Ishikawa (cell line): ENCODE measurements at regions not wholly inside any gene's neighbourhood (a gene's known extent, or its start where the extent isn't known, plus 50 kb on each side); places are given as distances from the start of the nearest gene placed in this dataset.

Experiments
- CEBPB ChIP-seq: IDR thresholded peaks from 2 replicates; pipeline ENCODE4 v1.6.1; 2012
- CREB1 ChIP-seq: IDR thresholded peaks from 2 replicates; pipeline ENCODE4 v1.6.1; 2012; ENCODE audit warnings: low read depth
- EGR1 ChIP-seq: IDR thresholded peaks from 2 replicates; pipeline ENCODE4 v1.6.1; 2012
- EP300 ChIP-seq: IDR thresholded peaks from 2 replicates; pipeline ENCODE4 v1.6.1; 2012; ENCODE audit warnings: borderline replicate concordance
- FOXM1 ChIP-seq: IDR thresholded peaks from 2 replicates; pipeline ENCODE4 v1.6.1; 2012; ENCODE audit warnings: low read depth, borderline replicate concordance
- NFIC ChIP-seq: IDR thresholded peaks from 2 replicates; pipeline ENCODE4 v1.6.1; 2012
- RAD21 ChIP-seq: IDR thresholded peaks from 2 replicates; pipeline ENCODE4 v1.6.1; 2012; ENCODE audit warnings: low read depth
- TAF1 ChIP-seq: IDR thresholded peaks from 2 replicates; pipeline ENCODE4 v1.6.1; 2012; ENCODE audit warnings: low read depth, mild to moderate bottlenecking
- TCF12 ChIP-seq: IDR thresholded peaks from 2 replicates; pipeline ENCODE4 v1.6.1; 2012; ENCODE audit warnings: low read depth
- TEAD4 ChIP-seq: IDR thresholded peaks from 2 replicates; pipeline ENCODE4 v1.6.1; 2012
- YY1 ChIP-seq: IDR thresholded peaks from 2 replicates; pipeline ENCODE4 v1.6.1; 2012; ENCODE audit warnings: low read depth
- ZBTB7A ChIP-seq: IDR thresholded peaks from 2 replicates; pipeline ENCODE4 v1.6.1; 2012; ENCODE audit warnings: low read depth
- TF ChIP-seq, protein P1 (sequence below): IDR thresholded peaks from 2 replicates; pipeline ENCODE4 v1.6.1; 2012
- TF ChIP-seq, protein P2 (sequence below): IDR thresholded peaks from 2 replicates; pipeline ENCODE4 v1.6.1; 2012; ENCODE audit warnings: low read depth, mild to moderate bottlenecking
- TF ChIP-seq, protein P3 (sequence below): IDR thresholded peaks from 2 replicates; pipeline ENCODE4 v1.6.1; 2012

DNA sequence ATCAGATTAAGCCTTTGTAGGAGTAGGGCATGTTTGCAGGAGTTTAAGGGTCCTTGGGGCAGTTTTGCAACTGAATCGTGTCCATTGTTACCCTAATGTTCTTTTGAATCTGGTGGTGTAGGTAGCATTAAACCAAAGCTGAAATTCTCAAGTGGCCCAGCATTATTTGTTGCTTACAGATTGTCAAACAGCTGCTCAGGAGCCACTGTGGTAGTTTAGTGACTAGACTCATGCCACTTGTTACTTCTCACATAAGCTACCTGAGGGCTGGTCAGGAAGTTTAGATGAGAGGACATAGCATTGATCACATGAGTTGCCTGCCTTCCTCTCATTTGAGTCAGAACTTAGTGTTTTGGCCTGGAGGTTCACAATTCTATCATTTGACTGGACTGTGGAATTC is 157.6 kb downstream of the HAUS1 start:
- TF ChIP-seq CREB1 = no peak

DNA sequence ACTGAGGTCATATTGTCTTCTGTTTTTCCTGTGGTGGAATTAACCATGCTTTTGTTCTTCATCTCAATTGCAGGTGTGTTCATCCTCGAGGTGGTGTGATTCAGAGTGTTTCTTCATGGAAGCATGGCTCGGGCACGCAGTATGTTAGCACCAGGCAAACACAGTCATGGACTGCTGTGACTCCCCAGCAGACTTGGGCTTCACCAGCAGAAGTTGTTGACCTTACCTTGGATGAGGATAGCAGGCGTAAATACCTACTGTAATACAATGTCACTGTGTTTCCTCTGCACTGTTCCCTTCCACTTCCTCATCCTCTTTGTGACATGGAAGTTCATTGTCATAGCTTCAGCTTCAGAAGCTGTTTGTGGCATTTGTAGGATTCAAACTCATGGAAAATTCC is 158.7 kb downstream of the HAUS1 start:
- TF ChIP-seq TEAD4 (no peak), TCF12 (no peak), RAD21 (no peak), NFIC (no peak), FOXM1 (no peak), TAF1 (no peak), CREB1 (no peak), ZBTB7A (no peak), EP300 (no peak), YY1 (no peak), CEBPB (no peak), EGR1 (no peak)
- TF ChIP-seq, protein P1, sequence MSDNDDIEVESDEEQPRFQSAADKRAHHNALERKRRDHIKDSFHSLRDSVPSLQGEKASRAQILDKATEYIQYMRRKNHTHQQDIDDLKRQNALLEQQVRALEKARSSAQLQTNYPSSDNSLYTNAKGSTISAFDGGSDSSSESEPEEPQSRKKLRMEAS = no peak
- TF ChIP-seq, protein P2, sequence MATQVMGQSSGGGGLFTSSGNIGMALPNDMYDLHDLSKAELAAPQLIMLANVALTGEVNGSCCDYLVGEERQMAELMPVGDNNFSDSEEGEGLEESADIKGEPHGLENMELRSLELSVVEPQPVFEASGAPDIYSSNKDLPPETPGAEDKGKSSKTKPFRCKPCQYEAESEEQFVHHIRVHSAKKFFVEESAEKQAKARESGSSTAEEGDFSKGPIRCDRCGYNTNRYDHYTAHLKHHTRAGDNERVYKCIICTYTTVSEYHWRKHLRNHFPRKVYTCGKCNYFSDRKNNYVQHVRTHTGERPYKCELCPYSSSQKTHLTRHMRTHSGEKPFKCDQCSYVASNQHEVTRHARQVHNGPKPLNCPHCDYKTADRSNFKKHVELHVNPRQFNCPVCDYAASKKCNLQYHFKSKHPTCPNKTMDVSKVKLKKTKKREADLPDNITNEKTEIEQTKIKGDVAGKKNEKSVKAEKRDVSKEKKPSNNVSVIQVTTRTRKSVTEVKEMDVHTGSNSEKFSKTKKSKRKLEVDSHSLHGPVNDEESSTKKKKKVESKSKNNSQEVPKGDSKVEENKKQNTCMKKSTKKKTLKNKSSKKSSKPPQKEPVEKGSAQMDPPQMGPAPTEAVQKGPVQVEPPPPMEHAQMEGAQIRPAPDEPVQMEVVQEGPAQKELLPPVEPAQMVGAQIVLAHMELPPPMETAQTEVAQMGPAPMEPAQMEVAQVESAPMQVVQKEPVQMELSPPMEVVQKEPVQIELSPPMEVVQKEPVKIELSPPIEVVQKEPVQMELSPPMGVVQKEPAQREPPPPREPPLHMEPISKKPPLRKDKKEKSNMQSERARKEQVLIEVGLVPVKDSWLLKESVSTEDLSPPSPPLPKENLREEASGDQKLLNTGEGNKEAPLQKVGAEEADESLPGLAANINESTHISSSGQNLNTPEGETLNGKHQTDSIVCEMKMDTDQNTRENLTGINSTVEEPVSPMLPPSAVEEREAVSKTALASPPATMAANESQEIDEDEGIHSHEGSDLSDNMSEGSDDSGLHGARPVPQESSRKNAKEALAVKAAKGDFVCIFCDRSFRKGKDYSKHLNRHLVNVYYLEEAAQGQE = no peak
- TF ChIP-seq, protein P3, sequence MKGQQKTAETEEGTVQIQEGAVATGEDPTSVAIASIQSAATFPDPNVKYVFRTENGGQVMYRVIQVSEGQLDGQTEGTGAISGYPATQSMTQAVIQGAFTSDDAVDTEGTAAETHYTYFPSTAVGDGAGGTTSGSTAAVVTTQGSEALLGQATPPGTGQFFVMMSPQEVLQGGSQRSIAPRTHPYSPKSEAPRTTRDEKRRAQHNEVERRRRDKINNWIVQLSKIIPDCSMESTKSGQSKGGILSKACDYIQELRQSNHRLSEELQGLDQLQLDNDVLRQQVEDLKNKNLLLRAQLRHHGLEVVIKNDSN = no peak

DNA sequence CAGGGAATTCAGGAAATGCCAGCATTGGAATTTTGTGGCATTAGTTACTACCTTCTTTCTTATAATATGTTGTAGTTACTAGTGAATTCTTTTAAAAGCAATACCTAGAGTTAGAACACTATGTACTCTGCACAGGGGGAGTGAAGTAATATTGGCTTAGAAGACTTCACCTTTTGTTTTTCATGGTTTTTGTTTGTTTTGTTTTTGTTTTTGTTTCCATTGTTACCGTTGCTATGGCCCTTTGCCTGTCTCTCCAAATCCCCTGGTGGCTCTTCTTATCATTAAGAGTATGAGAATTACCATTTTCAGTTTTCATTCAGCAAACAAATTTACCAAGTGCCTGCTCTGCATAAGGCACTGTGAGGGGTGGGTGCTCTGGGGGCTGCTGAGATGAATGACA is 160.1 kb downstream of the HAUS1 start:
- TF ChIP-seq TAF1 (no peak), ZBTB7A (no peak), EGR1 (no peak), YY1 (no peak), TCF12 (no peak), CEBPB (no peak), NFIC (no peak)
- TF ChIP-seq, protein P2 = no peak

DNA sequence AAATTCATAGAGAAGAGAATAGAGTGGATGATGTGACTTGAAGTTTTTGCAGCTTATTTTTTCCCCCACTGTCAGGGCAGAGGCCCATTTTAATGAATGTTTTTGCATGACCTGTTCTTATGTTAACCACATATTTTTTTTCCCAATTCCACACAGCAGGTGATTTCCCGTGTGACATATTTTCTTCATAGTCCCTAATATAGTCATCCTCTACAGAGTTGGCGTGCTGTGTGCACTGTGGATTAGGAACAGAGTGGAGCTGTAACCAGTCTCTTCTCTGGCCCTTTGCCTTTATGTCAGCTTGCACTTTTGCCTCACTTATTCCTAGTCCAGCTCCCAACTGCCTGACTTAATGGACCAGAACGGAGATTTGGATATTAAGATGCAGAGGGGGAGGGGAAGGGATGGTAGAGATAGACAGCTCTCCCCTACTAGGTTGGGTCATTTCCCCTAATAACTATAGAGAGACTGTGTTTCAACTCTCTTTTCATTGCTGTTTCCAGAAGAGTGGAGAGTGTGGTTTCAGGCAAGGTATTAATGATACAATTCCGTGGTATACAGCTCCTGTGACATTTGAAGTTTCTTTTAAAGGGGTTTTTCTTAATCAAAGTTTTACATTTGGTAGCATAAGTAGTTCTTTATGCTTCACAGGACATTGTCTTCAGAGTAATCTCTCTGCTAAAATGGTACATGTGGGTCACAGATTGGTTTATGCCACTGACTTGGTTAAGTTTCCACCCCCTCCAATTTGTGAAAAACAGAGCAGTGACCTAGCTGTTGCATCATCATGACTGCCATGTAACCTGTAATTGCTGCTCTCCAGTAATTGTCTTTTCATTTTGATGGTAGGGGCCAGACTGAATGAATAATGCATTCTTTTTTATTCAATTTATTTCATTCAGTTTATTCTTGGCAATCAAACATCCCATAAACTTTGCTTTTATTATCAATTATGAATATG is 161.3 kb downstream of the HAUS1 start:
- TF ChIP-seq, protein P1 = no peak
- peak; percentile 50; the same call in 1 of the 2 replicates for TF ChIP-seq CEBPB
- TF ChIP-seq RAD21 = no peak
- TF ChIP-seq EGR1 = no peak
- TF ChIP-seq, protein P2 = no peak
- no peak for TF ChIP-seq YY1
- TF ChIP-seq CREB1 = no peak

DNA sequence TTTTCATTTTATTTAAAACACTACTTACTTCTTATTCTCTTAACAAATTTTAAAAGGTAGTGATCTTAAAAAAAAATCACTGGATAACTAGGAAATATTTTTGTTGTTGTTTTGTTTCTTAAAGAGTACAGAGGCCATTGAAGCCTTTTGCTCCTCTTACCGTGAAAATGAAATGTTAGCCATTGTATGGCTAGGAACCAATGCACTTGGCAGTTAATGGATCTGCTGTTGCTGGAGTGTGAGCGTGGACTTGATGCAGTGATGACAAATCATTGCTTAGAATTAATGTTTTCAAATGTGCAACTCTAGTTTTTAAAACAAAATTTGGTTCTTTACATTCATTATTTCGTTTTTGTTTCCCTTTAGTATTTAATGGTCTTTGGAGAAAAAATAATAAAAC is 162.3 kb downstream of the HAUS1 start:
- TF ChIP-seq ZBTB7A (no peak), RAD21 (no peak), FOXM1 (no peak), NFIC (no peak), EP300 (no peak), YY1 (no peak), TAF1 (no peak)
- TF ChIP-seq, protein P3 = no peak
